Keratinocyte (primary cell): ENCODE measurements at regions not wholly inside any gene's neighbourhood (a gene's known extent, or its start where the extent isn't known, plus 50 kb on each side); places are given as distances from the start of the nearest gene placed in this dataset.

Experiments
- DNase-seq: peaks from one replicate; pipeline ENCODE4 v3.0.0-alpha.2; 2011; ENCODE audit warnings: low read depth, missing footprints, low spot score
- FAIRE-seq: peaks from 2 replicates; lab custom pipeline; 2011; peaks lifted over from hg19 to GRCh38; lab: Jason Lieb, UNC
- H2AFZ ChIP-seq: 2 replicates; pipeline ENCODE4 v1.6.0; 2012; ENCODE audit warnings: low read length, control low read depth, inconsistent platforms; ENCODE audit not compliant: control insufficient read depth
- H3K27ac ChIP-seq: 2 replicates; pipeline ENCODE4 v1.5.1; 2011; ENCODE audit warnings: low read length; ENCODE audit not compliant: control insufficient read depth, insufficient read depth
- H3K27me3 ChIP-seq: 3 replicates; pipeline ENCODE4 v1.6.0; 2011; ENCODE audit warnings: low read length; ENCODE audit not compliant: control insufficient read depth, insufficient read depth; ENCODE audit errors: extremely low read depth
- H3K36me3 ChIP-seq, 2 experiments: 2 replicates in 1 of 2; 3 replicates in 1 of 2; pipeline ENCODE4 v1.5.1; 2011; ENCODE audit warnings: low read length in 2 of 2, mild to moderate bottlenecking in 1 of 2; ENCODE audit not compliant: control insufficient read depth in 2 of 2, insufficient read depth in 2 of 2; ENCODE audit errors: extremely low read depth in 1 of 2
- H3K4me1 ChIP-seq: 3 replicates; pipeline ENCODE4 v1.5.1; 2011; ENCODE audit warnings: low read length; ENCODE audit not compliant: control insufficient read depth, insufficient read depth; ENCODE audit errors: extremely low read depth
- H3K4me2 ChIP-seq: 3 replicates; pipeline ENCODE4 v1.6.0; 2011; ENCODE audit warnings: low read depth, low read length; ENCODE audit not compliant: control insufficient read depth, insufficient read depth; ENCODE audit errors: extremely low read depth
- H3K4me3 ChIP-seq, 3 experiments: fragments of 200-600 bp in 1 of 3; sonication (generic) in 1 of 3; 2 replicates in 2 of 3; 3 replicates in 1 of 3; pipeline ENCODE4 v1.5.1; 2011 to 2016; ENCODE audit warnings: low read length in 3 of 3, mild to moderate bottlenecking in 3 of 3, control low read depth in 2 of 3, inconsistent platforms in 1 of 3, low read depth in 1 of 3, mixed read lengths in 1 of 3, mixed run types in 1 of 3, moderate library complexity in 1 of 3; ENCODE audit not compliant: control insufficient read depth in 2 of 3, insufficient read depth in 2 of 3; ENCODE audit errors: extremely low read depth in 1 of 3
- H3K79me2 ChIP-seq: 2 replicates; pipeline ENCODE4 v1.6.0; 2012; ENCODE audit warnings: low read length; ENCODE audit not compliant: control insufficient read depth, insufficient read depth
- H3K9ac ChIP-seq: 3 replicates; pipeline ENCODE4 v1.6.0; 2011; ENCODE audit warnings: low read length; ENCODE audit not compliant: control insufficient read depth, insufficient read depth; ENCODE audit errors: extremely low read depth
- H3K9me1 ChIP-seq: 3 replicates; pipeline ENCODE4 v1.6.0; 2011; ENCODE audit warnings: low read length; ENCODE audit not compliant: control insufficient read depth, insufficient read depth; ENCODE audit errors: extremely low read depth
- H3K9me3 ChIP-seq: 2 replicates; pipeline ENCODE4 v1.5.1; 2012; ENCODE audit warnings: low read depth, low read length; ENCODE audit not compliant: control insufficient read depth
- H4K20me1 ChIP-seq: 3 replicates; pipeline ENCODE4 v1.6.0; 2011; ENCODE audit warnings: low read length; ENCODE audit not compliant: control insufficient read depth, insufficient read depth; ENCODE audit errors: extremely low read depth
- EZH2 ChIP-seq: IDR thresholded peaks from one replicate; pipeline ENCODE4 v1.6.1; 2012; ENCODE audit warnings: inconsistent platforms, mild to moderate bottlenecking, low read length, moderate library complexity
- dilution Hi-C: fragments of 300-500 bp; cut with MboI; formaldehyde crosslinking; loops from one replicate; pipeline ENCODE4 v1.7.0; 2020; ENCODE audit warnings: low sequenced_read_pairs; ENCODE audit not compliant: extremely low pct_ligation_motif_present
- TF ChIP-seq, protein P1 (sequence below), 3 experiments: IDR thresholded peaks in 1 of 3; conservative IDR thresholded peaks in 1 of 3; optimal IDR thresholded peaks in 1 of 3; 2 replicates in 2 of 3; 3 replicates in 1 of 3; pipeline versions ENCODE3 to v1.5.1; 2011; ENCODE audit warnings: low read length in 3 of 3, mild to moderate bottlenecking in 3 of 3, moderate library complexity in 2 of 3, control low read depth in 1 of 3, inconsistent platforms in 1 of 3; ENCODE audit not compliant: insufficient read depth in 2 of 3; ENCODE audit errors: extremely low read depth in 1 of 3

DNA sequence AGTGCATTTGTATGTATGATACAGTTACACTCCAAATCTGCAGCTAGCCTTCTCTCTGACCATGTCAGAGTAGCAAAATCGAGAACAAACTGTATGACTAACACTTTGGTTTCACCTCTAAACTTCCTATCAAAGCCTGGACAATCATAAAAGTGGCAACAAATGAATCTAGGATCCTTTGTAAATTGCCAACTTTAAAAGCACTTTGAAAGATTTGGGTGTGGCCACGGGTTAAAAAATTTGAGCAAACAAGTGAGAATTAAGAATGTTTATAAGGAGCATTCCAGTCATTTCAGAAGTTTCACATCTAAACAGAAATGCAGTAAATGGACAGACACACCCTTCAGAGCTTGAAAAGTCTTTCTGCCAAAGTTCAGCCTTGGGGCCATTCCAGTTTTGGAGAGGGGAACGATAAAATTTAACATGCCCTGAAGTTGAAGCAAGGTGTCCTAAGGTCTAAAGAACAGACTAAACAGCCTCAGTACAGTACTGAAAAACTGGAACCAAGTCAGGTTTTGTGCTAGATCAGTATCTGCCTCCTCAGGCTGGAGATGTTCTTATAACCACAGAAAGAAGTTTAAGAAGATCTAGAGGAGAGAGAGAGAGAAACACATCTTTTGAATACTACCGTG, 181.9 kb upstream of the BDNF start:
- Histone ChIP-seq H3K4me3 (no peak overlapping the region), H3K36me3 (no peaks in the 10 kb centered on the region), H2AFZ (no peak overlapping the region), H3K27me3 (no peaks in the 10 kb centered on the region), H3K4me2 (no peak overlapping the region), H3K27ac (no peak overlapping the region), H4K20me1 (no peaks in the 10 kb centered on the region), H3K9me3 (no peaks in the 10 kb centered on the region), H3K79me2 (no peaks in the 10 kb centered on the region), H3K9ac (no peak overlapping the region), H3K4me1 (no peaks in the 10 kb centered on the region), H3K9me1 (no peaks in the 10 kb centered on the region)
- TF ChIP-seq EZH2: no peak
- TF ChIP-seq, protein P1, sequence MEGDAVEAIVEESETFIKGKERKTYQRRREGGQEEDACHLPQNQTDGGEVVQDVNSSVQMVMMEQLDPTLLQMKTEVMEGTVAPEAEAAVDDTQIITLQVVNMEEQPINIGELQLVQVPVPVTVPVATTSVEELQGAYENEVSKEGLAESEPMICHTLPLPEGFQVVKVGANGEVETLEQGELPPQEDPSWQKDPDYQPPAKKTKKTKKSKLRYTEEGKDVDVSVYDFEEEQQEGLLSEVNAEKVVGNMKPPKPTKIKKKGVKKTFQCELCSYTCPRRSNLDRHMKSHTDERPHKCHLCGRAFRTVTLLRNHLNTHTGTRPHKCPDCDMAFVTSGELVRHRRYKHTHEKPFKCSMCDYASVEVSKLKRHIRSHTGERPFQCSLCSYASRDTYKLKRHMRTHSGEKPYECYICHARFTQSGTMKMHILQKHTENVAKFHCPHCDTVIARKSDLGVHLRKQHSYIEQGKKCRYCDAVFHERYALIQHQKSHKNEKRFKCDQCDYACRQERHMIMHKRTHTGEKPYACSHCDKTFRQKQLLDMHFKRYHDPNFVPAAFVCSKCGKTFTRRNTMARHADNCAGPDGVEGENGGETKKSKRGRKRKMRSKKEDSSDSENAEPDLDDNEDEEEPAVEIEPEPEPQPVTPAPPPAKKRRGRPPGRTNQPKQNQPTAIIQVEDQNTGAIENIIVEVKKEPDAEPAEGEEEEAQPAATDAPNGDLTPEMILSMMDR (optimal IDR thresholded peaks at IDR 0.05 in 1 of 3, IDR thresholded peaks at IDR 0.05 in 1 of 3, conservative IDR thresholded peaks at IDR 0.05 in 1 of 3; ENCODE audit: extremely low read depth in 1 of 3, insufficient read depth in 2 of 3, low read length in 3 of 3): no peak
- no peak for FAIRE-seq
- dilution Hi-C loops: no loop called here
- DNase-seq: no peak

DNA sequence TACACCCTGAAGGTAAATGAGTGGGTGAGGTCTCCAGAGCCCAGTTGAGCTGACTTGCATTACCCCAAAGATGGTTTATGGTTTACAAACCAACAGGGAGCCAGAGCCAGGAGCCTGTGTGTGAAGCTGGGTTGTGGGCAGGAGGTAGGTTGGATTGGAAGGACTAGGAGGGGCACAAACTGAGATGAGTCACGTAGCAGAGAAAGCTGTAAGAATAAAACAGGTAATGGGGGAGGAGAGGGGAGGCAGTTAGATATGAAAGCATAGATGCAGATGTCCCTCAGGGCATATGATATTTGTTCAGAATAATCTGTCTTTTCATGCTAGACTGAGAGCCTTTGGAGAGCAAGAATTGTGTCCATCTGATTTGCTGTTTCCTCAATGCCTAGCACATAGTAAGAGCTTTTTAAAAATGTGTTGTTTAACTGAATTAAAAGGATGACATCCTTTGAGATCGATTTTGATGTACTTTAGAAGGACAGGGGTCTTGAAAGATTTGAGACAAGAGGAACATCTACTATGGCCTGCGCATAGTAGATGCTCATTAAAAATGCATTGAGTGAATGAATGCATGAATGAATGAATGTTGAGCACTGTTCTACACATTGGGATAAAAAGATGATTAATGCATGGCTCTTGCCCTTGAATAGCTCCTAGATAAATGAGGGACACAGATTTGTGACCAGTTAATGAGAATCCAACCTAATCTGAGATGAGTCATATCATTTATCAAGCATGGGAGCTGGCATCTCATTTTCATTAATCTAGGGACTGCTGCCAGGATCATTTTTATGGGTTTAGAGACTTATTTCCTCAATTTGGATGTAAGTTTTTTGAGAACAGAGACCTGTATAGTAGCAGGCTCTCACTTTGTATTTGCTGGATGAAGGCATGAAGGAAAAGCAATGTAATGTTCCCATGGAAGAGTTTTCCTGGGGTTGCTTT, 175.8 kb upstream of the BDNF start:
- Histone ChIP-seq H3K4me2 (no peak overlapping the region), H3K9me1 (no peaks in the 10 kb centered on the region), H3K9me3 (no peaks in the 10 kb centered on the region), H3K79me2 (no peaks in the 10 kb centered on the region), H3K4me1 (no peaks in the 10 kb centered on the region), H3K27ac (no peak overlapping the region), H3K36me3 (no peaks in the 10 kb centered on the region), H3K27me3 (no peaks in the 10 kb centered on the region), H3K9ac (no peak overlapping the region), H3K4me3 (no peak overlapping the region), H4K20me1 (no peaks in the 10 kb centered on the region), H2AFZ (no peak overlapping the region)
- no peak for DNase-seq
- no peak for FAIRE-seq
- dilution Hi-C loops: no loop called here
- TF ChIP-seq, protein P1 (optimal IDR thresholded peaks at IDR 0.05 in 1 of 3, IDR thresholded peaks at IDR 0.05 in 1 of 3, conservative IDR thresholded peaks at IDR 0.05 in 1 of 3; ENCODE audit: extremely low read depth in 1 of 3, insufficient read depth in 2 of 3, low read length in 3 of 3): no peak
- TF ChIP-seq EZH2: no peak
